ENCODE measurements at regions not wholly inside any gene's neighbourhood (a gene's known extent, or its start where the extent isn't known, plus 50 kb on each side); places are given as distances from the start of the nearest gene placed in this dataset.

DNA sequence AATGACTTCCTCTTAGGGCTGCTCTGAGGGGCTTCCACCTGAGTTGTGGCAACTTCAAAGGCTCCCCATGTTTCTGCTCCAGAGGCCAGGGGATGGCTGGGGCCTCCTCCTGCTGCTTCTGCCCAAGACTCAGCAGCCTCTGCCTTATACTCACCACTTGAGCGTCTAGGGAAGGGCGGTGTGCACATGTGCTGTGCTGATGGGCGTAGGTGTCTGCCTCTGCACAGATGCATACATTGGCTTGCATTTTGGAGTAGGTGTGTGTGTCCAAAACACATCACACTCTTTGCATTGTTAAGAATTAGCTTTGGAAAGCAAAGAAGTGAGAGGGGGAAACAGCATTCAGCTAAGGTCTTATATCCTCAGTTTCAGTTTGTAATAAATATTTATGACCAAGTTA lies 85.2 kb downstream of the EN1 start:
- no peak for TF ChIP-seq EZH2 (IDR thresholded peaks at IDR 0.05; ENCODE audit: borderline replicate concordance, low read length)
- TF ChIP-seq, protein P1, sequence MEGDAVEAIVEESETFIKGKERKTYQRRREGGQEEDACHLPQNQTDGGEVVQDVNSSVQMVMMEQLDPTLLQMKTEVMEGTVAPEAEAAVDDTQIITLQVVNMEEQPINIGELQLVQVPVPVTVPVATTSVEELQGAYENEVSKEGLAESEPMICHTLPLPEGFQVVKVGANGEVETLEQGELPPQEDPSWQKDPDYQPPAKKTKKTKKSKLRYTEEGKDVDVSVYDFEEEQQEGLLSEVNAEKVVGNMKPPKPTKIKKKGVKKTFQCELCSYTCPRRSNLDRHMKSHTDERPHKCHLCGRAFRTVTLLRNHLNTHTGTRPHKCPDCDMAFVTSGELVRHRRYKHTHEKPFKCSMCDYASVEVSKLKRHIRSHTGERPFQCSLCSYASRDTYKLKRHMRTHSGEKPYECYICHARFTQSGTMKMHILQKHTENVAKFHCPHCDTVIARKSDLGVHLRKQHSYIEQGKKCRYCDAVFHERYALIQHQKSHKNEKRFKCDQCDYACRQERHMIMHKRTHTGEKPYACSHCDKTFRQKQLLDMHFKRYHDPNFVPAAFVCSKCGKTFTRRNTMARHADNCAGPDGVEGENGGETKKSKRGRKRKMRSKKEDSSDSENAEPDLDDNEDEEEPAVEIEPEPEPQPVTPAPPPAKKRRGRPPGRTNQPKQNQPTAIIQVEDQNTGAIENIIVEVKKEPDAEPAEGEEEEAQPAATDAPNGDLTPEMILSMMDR (IDR thresholded peaks at IDR 0.05; ENCODE audit: low read length), result no peak
